Calu3 (cell line): ENCODE measurements at regions not wholly inside any gene's neighbourhood (a gene's known extent, or its start where the extent isn't known, plus 50 kb on each side); places are given as distances from the start of the nearest gene placed in this dataset.

Experiments used
- BruUV-seq: library from RNA; stranded (reverse); fragments of 400-500 nt; replicated peaks from 2 replicates; lab custom pipeline; 2021; lab: Mats Ljungman, UMichigan
- CTCF ChIA-PET: fragments of 300-600 bp; sonication (Branson Sonifier 250); formaldehyde crosslinking; loops from one replicate; lab custom pipeline; 2022; ENCODE audit warnings: antibody characterized with exemption; lab: Charles Lee
- DNase-seq: peaks from one replicate; pipeline ENCODE4 v3.0.0; 2022
- H3K27ac Mint-ChIP-seq: one replicate; pipeline ENCODE4 v1.8.0; 2022; ENCODE audit warnings: mixed read lengths; ENCODE audit not compliant: unreplicated experiment
- H3K27me3 Mint-ChIP-seq: one replicate; pipeline ENCODE4 v1.8.0; 2022; ENCODE audit warnings: mixed read lengths; ENCODE audit not compliant: unreplicated experiment
- H3K36me3 Mint-ChIP-seq: one replicate; pipeline ENCODE4 v1.8.0; 2022; ENCODE audit warnings: mild to moderate bottlenecking, moderate library complexity, mixed read lengths; ENCODE audit not compliant: insufficient read depth, unreplicated experiment
- H3K4me1 Mint-ChIP-seq: one replicate; pipeline ENCODE4 v1.8.0; 2022; ENCODE audit warnings: mild to moderate bottlenecking, low read depth, mixed read lengths; ENCODE audit not compliant: unreplicated experiment
- H3K4me3 Mint-ChIP-seq: one replicate; pipeline ENCODE4 v1.8.0; 2022; ENCODE audit warnings: mild to moderate bottlenecking, low read depth, moderate library complexity, mixed read lengths; ENCODE audit not compliant: unreplicated experiment
- H3K9me3 Mint-ChIP-seq: one replicate; pipeline ENCODE4 v1.8.0; 2022; ENCODE audit warnings: low read depth, mixed read lengths; ENCODE audit not compliant: unreplicated experiment
- CTCF ChIP-seq: fragments of 200-600 bp; IDR thresholded peaks from one replicate; pipeline ENCODE4 v1.8.0; 2022; ENCODE audit warnings: antibody characterized with exemption; ENCODE audit not compliant: unreplicated experiment
- intact Hi-C: fragments of 100-400 bp; cut with micrococcal nuclease; formaldehyde crosslinking; loops from one replicate; pipeline ENCODE4 v1.10.0; 2022; ENCODE audit not compliant: unreplicated experiment

- Mint-ChIP-seq H3K9me3 (peaks cover 2% of the 10 kb centered on the region), H3K27ac (no peak overlapping the region), H3K27me3 (no peaks in the 10 kb centered on the region), H3K4me3 (no peak overlapping the region), H3K4me1 (peaks cover 9% of the 10 kb centered on the region), H3K36me3 (no peaks in the 10 kb centered on the region)
- CTCF ChIA-PET = interaction anchor here (0.5 kb wide), 1 partner anchor 66 kb away, joined by 3 read pairs; no protein-coding TSS in a partner anchor
- DNase-seq = no peak
- no TSS peak for BruUV-seq
- TF ChIP-seq CTCF = no peak
- intact Hi-C loops = no loop called here
Observed at GRCh38 chr1:238592621-238593020, 701.9 kb upstream of the ZP4 start.

- BruUV-seq = no TSS peak
- DNase-seq = no peak
- Mint-ChIP-seq H3K27me3 (no peaks in the 10 kb centered on the region), H3K4me3 (no peak overlapping the region), H3K36me3 (no peaks in the 10 kb centered on the region), H3K27ac (no peak overlapping the region), H3K4me1 (peaks cover 9% of the 10 kb centered on the region), H3K9me3 (peaks cover 2% of the 10 kb centered on the region)
- intact Hi-C loops = no loop called here
- no peak for TF ChIP-seq CTCF
- CTCF ChIA-PET = no interaction called here
Observed at GRCh38 chr1:238589843-238590435, 699.2 kb upstream of the ZP4 start.

- H3K36me3 Mint-ChIP-seq = no peaks in the 10 kb centered on the region
- no TSS peak for BruUV-seq
- intact Hi-C loops = no loop called here
- H3K4me3 Mint-ChIP-seq = no peak overlapping the region
- no peak overlapping the region for H3K27ac Mint-ChIP-seq
- CTCF ChIA-PET = no interaction called here
- no peak for TF ChIP-seq CTCF
- DNase-seq = no peak
- H3K9me3 Mint-ChIP-seq = no peaks in the 10 kb centered on the region
- no peaks in the 10 kb centered on the region for H3K27me3 Mint-ChIP-seq
- peaks cover 1% of the 10 kb centered on the region for H3K4me1 Mint-ChIP-seq
Observed at GRCh38 chr1:238582816-238583215, 692.1 kb upstream of the ZP4 start.

- Mint-ChIP-seq H3K27ac (no peak overlapping the region), H3K9me3 (peaks cover 3% of the 10 kb centered on the region), H3K4me1 (no peaks in the 10 kb centered on the region), H3K27me3 (no peaks in the 10 kb centered on the region), H3K4me3 (no peak overlapping the region), H3K36me3 (no peaks in the 10 kb centered on the region)
- DNase-seq = no peak
- intact Hi-C loops = no loop called here
- TF ChIP-seq CTCF = no peak
- BruUV-seq = no TSS peak
- CTCF ChIA-PET = no interaction called here
Observed at GRCh38 chr1:238581332-238581731, 690.6 kb upstream of the ZP4 start.
